PC-3 (cell line): ENCODE measurements at regions not wholly inside any gene's neighbourhood (a gene's known extent, or its start where the extent isn't known, plus 50 kb on each side); places are given as distances from the start of the nearest gene placed in this dataset.
A peak's percentile ranks its signal among the peaks of the same experiment; 100 is the strongest.

Experiments used
- ATAC-seq: fragments of 200-7000 bp; cut with Tn5 transposase; 2 replicates; pipeline ENCODE4 v1.9.1; 2020; ENCODE audit warnings: mild to moderate bottlenecking, moderate library complexity
- BruUV-seq: library from RNA; stranded (reverse); fragments of 400-500 nt; replicated peaks from 2 replicates; lab custom pipeline; 2021; lab: Mats Ljungman, UMichigan
- CTCF ChIA-PET: fragments of 300-600 bp; sonication (Branson Sonifier 250); formaldehyde crosslinking; loops from one replicate; lab custom pipeline; 2022; ENCODE audit warnings: antibody characterized with exemption; lab: Charles Lee
- POLR2A ChIA-PET: fragments of 300-600 bp; sonication (Branson Sonifier 250); formaldehyde crosslinking; loops from one replicate; lab custom pipeline; 2022; ENCODE audit warnings: antibody characterized with exemption; ENCODE audit not compliant: unreplicated experiment; lab: Charles Lee
- DNase-seq: peaks from one replicate; pipeline ENCODE4 v3.0.0-alpha.2; 2015
- H2AFZ ChIP-seq: fragments of 300-600 bp; sonication (generic); 2 replicates; pipeline ENCODE4 v1.6.0; 2016; ENCODE audit warnings: antibody characterized with exemption, low read length
- H3F3A ChIP-seq: fragments of 300-600 bp; sonication (generic); one replicate; pipeline ENCODE4 v1.6.0; 2017; ENCODE audit warnings: antibody characterized with exemption, low read length, control low read depth, mild to moderate bottlenecking; ENCODE audit not compliant: unreplicated experiment
- H3K27ac ChIP-seq: fragments of 300-600 bp; sonication (generic); 2 replicates; pipeline ENCODE4 v1.5.1; 2016; ENCODE audit warnings: mild to moderate bottlenecking, low read length
- H3K27me3 ChIP-seq: fragments of 300-600 bp; sonication (generic); 2 replicates; pipeline ENCODE4 v1.6.1; 2016; ENCODE audit warnings: low read length, mixed read lengths
- H3K36me3 ChIP-seq: fragments of 300-600 bp; sonication (generic); 2 replicates; pipeline ENCODE4 v1.6.1; 2016; ENCODE audit warnings: low read depth, mixed run types, low read length, mixed read lengths
- H3K4me1 ChIP-seq: fragments of 300-600 bp; sonication (generic); 2 replicates; pipeline ENCODE4 v1.5.1; 2016; ENCODE audit warnings: low read length; ENCODE audit not compliant: insufficient read depth
- H3K4me2 ChIP-seq: fragments of 300-600 bp; sonication (generic); 2 replicates; pipeline ENCODE4 v1.6.0; 2016; ENCODE audit warnings: low read length
- H3K4me3 ChIP-seq: fragments of 300-600 bp; sonication (generic); 2 replicates; pipeline ENCODE4 v1.5.1; 2016; ENCODE audit warnings: mild to moderate bottlenecking, low read length, mixed read lengths
- H3K79me2 ChIP-seq: fragments of 300-600 bp; sonication (generic); 2 replicates; pipeline ENCODE4 v1.6.1; 2017; ENCODE audit warnings: low read length, mixed read lengths
- H3K9ac ChIP-seq: fragments of 300-600 bp; sonication (generic); 2 replicates; pipeline ENCODE4 v1.6.0; 2016; ENCODE audit warnings: mild to moderate bottlenecking, low read length
- H3K9me2 ChIP-seq: fragments of 300-600 bp; sonication (generic); replicated peaks from 2 replicates; pipeline ENCODE4 v1.6.1; 2016; ENCODE audit warnings: mixed run types, low read length, mixed read lengths
- H3K9me3 ChIP-seq: fragments of 300-600 bp; sonication (generic); 2 replicates; pipeline ENCODE4 v1.6.1; 2016; ENCODE audit warnings: low read length, mixed read lengths
- H4K20me1 ChIP-seq: fragments of 300-600 bp; sonication (generic); 2 replicates; pipeline ENCODE4 v1.6.1; 2016; ENCODE audit warnings: low read length, mixed read lengths
- EZH2 ChIP-seq: fragments of 300-600 bp; sonication (generic); IDR thresholded peaks from one replicate; pipeline ENCODE4 v1.6.1; 2017; ENCODE audit warnings: antibody characterized with exemption, mild to moderate bottlenecking, low read length; ENCODE audit not compliant: unreplicated experiment
- EZH2phosphoT487 ChIP-seq: fragments of 300-600 bp; sonication (generic); IDR thresholded peaks from 2 replicates; pipeline ENCODE4 v1.6.1; 2018; ENCODE audit warnings: mild to moderate bottlenecking, antibody characterized with exemption, low read length, borderline replicate concordance
- intact Hi-C: fragments of 100-400 bp; cut with micrococcal nuclease; formaldehyde crosslinking; loops from 2 replicates; pipeline ENCODE4 v1.9.0; 2023
- TF ChIP-seq, protein P1 (sequence below): fragments of 300-600 bp; sonication (generic); conservative IDR thresholded peaks from 2 replicates; pipeline ENCODE4 v1.5.1; 2017; ENCODE audit warnings: antibody characterized with exemption, low read depth, mild to moderate bottlenecking, low read length

DNA sequence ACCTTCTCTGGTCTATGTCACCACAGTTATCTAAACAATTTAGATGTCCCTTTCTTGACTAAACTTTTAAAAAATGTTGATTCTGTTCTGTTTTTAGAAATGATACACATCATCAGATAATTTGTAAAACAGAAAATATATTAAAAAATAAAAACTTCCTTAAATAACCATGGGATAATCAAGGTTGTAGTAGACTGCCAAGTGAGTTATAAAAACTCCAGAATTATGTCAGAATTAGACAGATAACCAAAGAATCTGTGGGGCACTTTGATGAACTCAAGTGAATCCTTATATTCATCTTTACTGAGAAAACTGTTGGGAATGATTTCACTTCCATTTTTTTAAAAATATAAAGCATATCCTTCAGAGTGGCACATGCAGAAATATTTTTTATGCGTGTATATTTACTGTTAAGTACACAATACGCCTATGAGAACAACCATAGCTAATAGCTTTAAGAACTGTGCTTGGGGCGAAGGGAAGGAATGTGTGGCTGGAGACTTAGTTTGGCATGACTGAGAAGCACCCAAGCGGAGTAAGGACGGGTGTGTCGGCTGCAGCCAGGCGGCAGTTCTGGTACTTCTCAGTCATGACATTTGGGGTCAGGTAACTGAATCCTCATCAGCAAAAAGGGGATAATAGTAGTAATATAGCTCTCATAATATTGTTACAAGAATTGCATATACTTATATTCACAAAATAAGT lies 604.7 kb upstream of the CITED2 start:
- no TSS peak for BruUV-seq

DNA sequence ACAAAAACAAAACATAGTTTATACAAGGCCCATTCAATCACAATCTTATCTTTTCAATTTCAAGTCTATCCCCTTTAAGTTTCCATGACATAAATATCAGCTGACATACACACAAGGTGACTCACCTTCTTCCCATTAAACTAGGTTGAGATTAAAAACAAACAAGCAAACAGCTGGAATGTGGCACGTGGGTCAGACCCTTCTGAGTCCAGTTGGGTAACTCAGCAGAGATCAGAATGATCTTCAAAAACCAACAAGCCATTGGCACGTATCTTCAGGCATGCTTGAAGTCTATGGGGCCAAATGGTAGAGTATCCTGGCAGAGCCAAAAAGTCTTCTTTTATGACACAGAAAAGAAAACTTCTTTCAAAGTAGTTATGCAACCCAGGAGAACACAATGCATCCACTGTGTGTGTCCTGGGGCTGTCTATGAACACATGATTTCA lies 603.5 kb upstream of the CITED2 start:
- intact Hi-C loops, result no loop called here
- DNase-seq, result peak; percentile 61
- no peak for ATAC-seq
- Histone ChIP-seq H3K4me2 (no peak overlapping the region), H2AFZ (no peak overlapping the region), H3F3A (no peaks in the 10 kb centered on the region), H3K9ac (no peak overlapping the region), H4K20me1 (no peaks in the 10 kb centered on the region), H3K9me2 (no peaks in the 10 kb centered on the region), H3K4me1 (peaks cover 35% of the 10 kb centered on the region), H3K36me3 (no peaks in the 10 kb centered on the region), H3K79me2 (no peaks in the 10 kb centered on the region), H3K27me3 (no peaks in the 10 kb centered on the region), H3K9me3 (no peaks in the 10 kb centered on the region), H3K27ac (0 out of 2 replicates have a peak overlapping the region, but pooled peaks have one; percentile 2), H3K4me3 (no peak overlapping the region)
- no TSS peak for BruUV-seq
- CTCF ChIA-PET, result no interaction called here
- TF ChIP-seq EZH2 (no peak), EZH2phosphoT487 (no peak)
- TF ChIP-seq, protein P1, sequence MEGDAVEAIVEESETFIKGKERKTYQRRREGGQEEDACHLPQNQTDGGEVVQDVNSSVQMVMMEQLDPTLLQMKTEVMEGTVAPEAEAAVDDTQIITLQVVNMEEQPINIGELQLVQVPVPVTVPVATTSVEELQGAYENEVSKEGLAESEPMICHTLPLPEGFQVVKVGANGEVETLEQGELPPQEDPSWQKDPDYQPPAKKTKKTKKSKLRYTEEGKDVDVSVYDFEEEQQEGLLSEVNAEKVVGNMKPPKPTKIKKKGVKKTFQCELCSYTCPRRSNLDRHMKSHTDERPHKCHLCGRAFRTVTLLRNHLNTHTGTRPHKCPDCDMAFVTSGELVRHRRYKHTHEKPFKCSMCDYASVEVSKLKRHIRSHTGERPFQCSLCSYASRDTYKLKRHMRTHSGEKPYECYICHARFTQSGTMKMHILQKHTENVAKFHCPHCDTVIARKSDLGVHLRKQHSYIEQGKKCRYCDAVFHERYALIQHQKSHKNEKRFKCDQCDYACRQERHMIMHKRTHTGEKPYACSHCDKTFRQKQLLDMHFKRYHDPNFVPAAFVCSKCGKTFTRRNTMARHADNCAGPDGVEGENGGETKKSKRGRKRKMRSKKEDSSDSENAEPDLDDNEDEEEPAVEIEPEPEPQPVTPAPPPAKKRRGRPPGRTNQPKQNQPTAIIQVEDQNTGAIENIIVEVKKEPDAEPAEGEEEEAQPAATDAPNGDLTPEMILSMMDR, result no peak
- POLR2A ChIA-PET, result no interaction called here

More for the DNA sequence above, 604.7 kb upstream of the CITED2 start:
- no peaks in the 10 kb centered on the region for H3K27me3 ChIP-seq
- POLR2A ChIA-PET, result no interaction called here
- H3K9ac ChIP-seq, result no peak overlapping the region
- H3F3A ChIP-seq, result no peaks in the 10 kb centered on the region
- no peak for TF ChIP-seq EZH2
- no peak for TF ChIP-seq EZH2phosphoT487
- TF ChIP-seq, protein P1, result no peak
- no peak for DNase-seq
- H3K36me3 ChIP-seq, result no peaks in the 10 kb centered on the region
- H3K27ac ChIP-seq, result no peak overlapping the region
- H3K9me3 ChIP-seq, result no peaks in the 10 kb centered on the region
- no peaks in the 10 kb centered on the region for H3K79me2 ChIP-seq
- no peaks in the 10 kb centered on the region for H3K9me2 ChIP-seq
- ATAC-seq, result no peak
- H3K4me3 ChIP-seq, result no peak overlapping the region
- no peaks in the 10 kb centered on the region for H4K20me1 ChIP-seq
- H3K4me2 ChIP-seq, result no peak overlapping the region
- H2AFZ ChIP-seq, result no peak overlapping the region
- intact Hi-C loops, result no loop called here
- CTCF ChIA-PET, result no interaction called here
- peaks cover 47% of the 10 kb centered on the region for H3K4me1 ChIP-seq

DNA sequence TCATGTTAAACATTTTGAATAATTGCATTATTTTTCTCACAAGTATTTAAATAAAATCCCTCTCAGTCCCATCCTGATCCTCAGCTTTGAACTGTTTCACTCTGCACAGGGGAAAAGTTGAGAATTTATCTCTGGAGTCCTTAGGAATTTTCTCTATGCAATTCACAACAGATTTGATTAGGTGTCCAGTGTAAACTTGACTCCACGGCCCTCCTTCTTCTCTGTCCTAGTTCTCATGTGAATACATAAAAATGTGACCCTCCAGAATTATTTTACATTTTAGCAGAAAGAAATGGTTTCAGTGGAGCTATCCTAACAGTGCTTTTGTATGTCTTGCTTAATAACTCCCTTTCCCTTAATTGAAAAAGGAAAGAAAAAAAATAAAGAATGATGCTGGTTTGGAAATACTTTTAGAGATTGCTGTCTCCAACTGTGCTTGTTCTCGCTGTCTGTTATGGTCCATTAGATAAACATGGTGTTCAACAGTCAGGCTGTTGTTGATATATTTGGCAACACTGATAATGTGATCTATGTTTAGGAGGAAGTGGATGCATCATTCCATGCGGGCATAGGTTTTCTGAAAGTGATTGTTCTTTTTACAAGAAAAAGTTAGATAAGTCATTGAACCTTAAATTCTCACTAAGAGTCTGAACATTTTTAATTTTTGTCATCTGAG lies 599.4 kb upstream of the CITED2 start:
- no peak overlapping the region for H3K4me3 ChIP-seq
- intact Hi-C loops, result no loop called here
- no peak for DNase-seq
- H3K79me2 ChIP-seq, result no peaks in the 10 kb centered on the region
- H3K36me3 ChIP-seq, result no peaks in the 10 kb centered on the region
- peaks cover 26% of the 10 kb centered on the region for H3K4me1 ChIP-seq
- H2AFZ ChIP-seq, result no peak overlapping the region
- H3F3A ChIP-seq, result no peaks in the 10 kb centered on the region
- no peak overlapping the region for H3K27ac ChIP-seq
- ChIA-PET POLR2A (no interaction called here), CTCF (no interaction called here)
- no peaks in the 10 kb centered on the region for H4K20me1 ChIP-seq
- TF ChIP-seq, protein P1, result no peak
- TF ChIP-seq EZH2phosphoT487 (no peak), EZH2 (no peak)
- ATAC-seq, result no peak
- H3K27me3 ChIP-seq, result no peaks in the 10 kb centered on the region
- no peaks in the 10 kb centered on the region for H3K9me2 ChIP-seq
- no peak overlapping the region for H3K4me2 ChIP-seq
- no peaks in the 10 kb centered on the region for H3K9me3 ChIP-seq
- H3K9ac ChIP-seq, result no peak overlapping the region
- BruUV-seq, result no TSS peak
